Natural killer cell treated with Interleukin-12 subunit alpha and Interleukin-12 subunit beta and Interleukin-15 and Interleukin-18, amount 100 ng/mL, for 72 hours (primary cell): ENCODE measurements at regions not wholly inside any gene's neighbourhood (a gene's known extent, or its start where the extent isn't known, plus 50 kb on each side); places are given as distances from the start of the nearest gene placed in this dataset.
"Not testable (repeated sequence)": the region's sequence is repeated elsewhere in the genome, so short reads cannot be mapped to it uniquely, and the experiment has no call there.

Experiments used
- ATAC-seq, 2 donors: fragments of 150-1000 bp; cut with Tn5 transposase in 1 of 2; sonication (Bioruptor Pico), chemical (Tn5 transposase) in 1 of 2; 2 replicates each; pipeline ENCODE4 v1.10.0; 2021
- DNase-seq: peaks from one replicate; pipeline ENCODE4 v3.0.0; 2022; ENCODE audit warnings: low spot score
- H3K27ac Mint-ChIP-seq, 2 donors: 1 replicate in 1 of 2; 2 replicates in 1 of 2; pipeline ENCODE4 v1.8.0; 2022; ENCODE audit warnings: mixed read lengths in 2 of 2, mild to moderate bottlenecking in 1 of 2, moderate library complexity in 1 of 2
- H3K27me3 Mint-ChIP-seq, 2 donors: 1 replicate in 1 of 2; 2 replicates in 1 of 2; pipeline ENCODE4 v1.8.0; 2022; ENCODE audit warnings: mixed read lengths in 2 of 2
- H3K36me3 Mint-ChIP-seq: one replicate; pipeline ENCODE4 v1.8.0; 2022; ENCODE audit warnings: mixed read lengths
- H3K4me1 Mint-ChIP-seq, 2 donors: 1 replicate in 1 of 2; 2 replicates in 1 of 2; pipeline ENCODE4 v1.8.0; 2022; ENCODE audit warnings: low read depth in 2 of 2, mixed read lengths in 2 of 2, mild to moderate bottlenecking in 1 of 2
- H3K4me3 Mint-ChIP-seq: one replicate; pipeline ENCODE4 v1.8.0; 2022; ENCODE audit warnings: mixed read lengths
- H3K9me3 Mint-ChIP-seq: 2 replicates; pipeline ENCODE4 v1.8.0; 2022; ENCODE audit warnings: mixed read lengths

- no peak overlapping the region for H3K27ac Mint-ChIP-seq
- no peak for DNase-seq
- no peaks in the 10 kb centered on the region for H3K27me3 Mint-ChIP-seq
- H3K9me3 Mint-ChIP-seq, result no peaks in the 10 kb centered on the region
- no peak for ATAC-seq
- peaks cover 20 to 26% of the 10 kb centered on the region in 2 donors for H3K4me1 Mint-ChIP-seq
- no peak overlapping the region for H3K4me3 Mint-ChIP-seq
- H3K36me3 Mint-ChIP-seq, result peaks cover 11% of the 10 kb centered on the region
Observed at GRCh38 chr22:26762503-26763472, 105.4 kb downstream of the MIAT start.

GRCh38 chr22:26763633-26764361, 106.4 kb downstream of the MIAT start:
- no peaks in the 10 kb centered on the region for H3K9me3 Mint-ChIP-seq
- H3K27ac Mint-ChIP-seq, result no peak overlapping the region

GRCh38 chr22:26766510-26767350, 109.3 kb downstream of the MIAT start:
- DNase-seq, result no peak
- H3K27ac Mint-ChIP-seq, result no peak overlapping the region
- H3K9me3 Mint-ChIP-seq, result no peaks in the 10 kb centered on the region
- no peak overlapping the region for H3K4me3 Mint-ChIP-seq
- H3K27me3 Mint-ChIP-seq, result no peaks in the 10 kb centered on the region
- H3K4me1 Mint-ChIP-seq, result peaks cover 23 to 36% of the 10 kb centered on the region in 2 donors
- peak in 1 of 2 donors; percentile 24 for ATAC-seq
- peaks cover 11% of the 10 kb centered on the region for H3K36me3 Mint-ChIP-seq

More at GRCh38 chr22:26763633-26764361, 106.4 kb downstream of the MIAT start:
- ATAC-seq (no peak), DNase-seq (no peak)
- H3K36me3 Mint-ChIP-seq, result peaks cover 11% of the 10 kb centered on the region
- H3K4me1 Mint-ChIP-seq, result peaks cover 20 to 26% of the 10 kb centered on the region in 2 donors
- H3K27me3 Mint-ChIP-seq, result no peaks in the 10 kb centered on the region
- no peak overlapping the region for H3K4me3 Mint-ChIP-seq

- Mint-ChIP-seq H3K36me3 (peaks cover 11% of the 10 kb centered on the region), H3K9me3 (no peaks in the 10 kb centered on the region), H3K4me3 (no peak overlapping the region), H3K4me1 (peaks cover 23 to 36% of the 10 kb centered on the region in 2 donors), H3K27ac (no peak overlapping the region), H3K27me3 (no peaks in the 10 kb centered on the region)
- DNase-seq (no peak), ATAC-seq (no peak)
Observed at GRCh38 chr22:26767351-26768155, 110.2 kb downstream of the MIAT start.

- no peak for ATAC-seq
- no peaks in the 10 kb centered on the region for H3K9me3 Mint-ChIP-seq
- H3K4me1 Mint-ChIP-seq, result peaks cover 23 to 36% of the 10 kb centered on the region in 2 donors
- DNase-seq, result no peak
- H3K4me3 Mint-ChIP-seq, result no peak overlapping the region
- H3K36me3 Mint-ChIP-seq, result peaks cover 11% of the 10 kb centered on the region
- no peak overlapping the region for H3K27ac Mint-ChIP-seq
- H3K27me3 Mint-ChIP-seq, result no peaks in the 10 kb centered on the region
Observed at GRCh38 chr22:26768156-26768515, 110.7 kb downstream of the MIAT start.

- Mint-ChIP-seq H3K9me3 (no peaks in the 10 kb centered on the region), H3K27ac (no peak overlapping the region), H3K4me1 (peaks cover 23 to 31% of the 10 kb centered on the region in 2 donors), H3K4me3 (no peak overlapping the region), H3K36me3 (peaks cover 11% of the 10 kb centered on the region), H3K27me3 (no peaks in the 10 kb centered on the region)
- ATAC-seq (no peak), DNase-seq (no peak)
Observed at GRCh38 chr22:26768952-26769351, 111.6 kb downstream of the MIAT start.

GRCh38 chr22:26769663-26770062, 112.3 kb downstream of the MIAT start:
- Mint-ChIP-seq H3K36me3 (peaks cover 17% of the 10 kb centered on the region), H3K4me3 (no peak overlapping the region), H3K4me1 (peaks cover 23 to 30% of the 10 kb centered on the region in 2 donors), H3K27ac (no peak overlapping the region), H3K27me3 (no peaks in the 10 kb centered on the region), H3K9me3 (no peaks in the 10 kb centered on the region)
- ATAC-seq (no peak), DNase-seq (no peak)

GRCh38 chr22:26770624-26771023, 113.2 kb downstream of the MIAT start:
- H3K9me3 Mint-ChIP-seq, result no peaks in the 10 kb centered on the region
- H3K4me3 Mint-ChIP-seq, result no peak overlapping the region

GRCh38 chr22:26773054-26773453, 115.7 kb downstream of the MIAT start:
- not testable (repeated sequence) for H3K4me3 Mint-ChIP-seq, DNase-seq, H3K9me3 Mint-ChIP-seq, ATAC-seq, H3K27ac Mint-ChIP-seq, H3K27me3 Mint-ChIP-seq
- peaks cover 26% of the 10 kb centered on the region for H3K36me3 Mint-ChIP-seq
- peaks cover 12 to 15% of the 10 kb centered on the region in 2 donors for H3K4me1 Mint-ChIP-seq

More at GRCh38 chr22:26770624-26771023, 113.2 kb downstream of the MIAT start:
- DNase-seq (no peak), ATAC-seq (peak in 1 of 2 donors; percentile 52)
- H3K36me3 Mint-ChIP-seq, result peaks cover 17% of the 10 kb centered on the region
- H3K27me3 Mint-ChIP-seq, result no peaks in the 10 kb centered on the region
- peaks cover 23 to 26% of the 10 kb centered on the region in 2 donors for H3K4me1 Mint-ChIP-seq
- H3K27ac Mint-ChIP-seq, result no peak overlapping the region

GRCh38 chr22:26775394-26775793, 118.0 kb downstream of the MIAT start:
- Mint-ChIP-seq H3K27me3 (no peaks in the 10 kb centered on the region), H3K27ac (no peak overlapping the region), H3K36me3 (peaks cover 26% of the 10 kb centered on the region), H3K4me1 (peaks cover 6% of the 10 kb centered on the region in 2 donors), H3K9me3 (no peaks in the 10 kb centered on the region), H3K4me3 (no peak overlapping the region)
- DNase-seq (no peak), ATAC-seq (no peak)

GRCh38 chr22:26777156-26777801, 119.9 kb downstream of the MIAT start:
- Mint-ChIP-seq H3K27me3 (no peaks in the 10 kb centered on the region), H3K36me3 (peaks cover 26% of the 10 kb centered on the region), H3K4me1 (no peaks in the 10 kb centered on the region)

GRCh38 chr22:26778372-26778771, 121.0 kb downstream of the MIAT start:
- Mint-ChIP-seq H3K9me3 (no peaks in the 10 kb centered on the region), H3K27ac (no peak overlapping the region), H3K36me3 (peaks cover 26% of the 10 kb centered on the region), H3K4me3 (no peak overlapping the region), H3K4me1 (no peaks in the 10 kb centered on the region), H3K27me3 (no peaks in the 10 kb centered on the region)
- ATAC-seq (no peak), DNase-seq (no peak)

More at GRCh38 chr22:26777156-26777801, 119.9 kb downstream of the MIAT start:
- Mint-ChIP-seq H3K9me3 (no peaks in the 10 kb centered on the region), H3K27ac (no peak overlapping the region), H3K4me3 (no peak overlapping the region)
- DNase-seq (no peak), ATAC-seq (no peak)
